ENCODE measurements at regions not wholly inside any gene's neighbourhood (a gene's known extent, or its start where the extent isn't known, plus 50 kb on each side); places are given as distances from the start of the nearest gene placed in this dataset.

GRCh38 chr3:44077267-44077666 is 164.4 kb upstream of the TOPAZ1 start:
- TF ChIP-seq EZH2 (IDR thresholded peaks at IDR 0.05; ENCODE audit: borderline replicate concordance, low read length) (no peak), CTCF (IDR thresholded peaks at IDR 0.05; ENCODE audit: low read length) (0 out of 2 replicates have a peak, but pooled peaks have one; percentile 8)
- Histone ChIP-seq H3K27me3 (ENCODE audit: insufficient read depth, low read length) (no peaks in the 10 kb centered on the region), H3F3A (ENCODE audit: insufficient read depth, low read length) (no peaks in the 10 kb centered on the region), H4K20me1 (ENCODE audit: insufficient read depth, low read length) (no peaks in the 10 kb centered on the region), H3K9ac (ENCODE audit: low read length) (no peak overlapping the region), H3K9me3 (ENCODE audit: low read length) (no peaks in the 10 kb centered on the region), H3K4me3 (ENCODE audit: low read depth, low read length, poor library complexity, severe bottlenecking) (no peak overlapping the region), H3K4me1 (ENCODE audit: insufficient read depth, low read length, severe bottlenecking) (no peaks in the 10 kb centered on the region), H3K9me2 (ENCODE audit: low read depth, low read length) (no peaks in the 10 kb centered on the region), H3K27ac (ENCODE audit: low read depth, low read length, poor library complexity, severe bottlenecking) (no peak overlapping the region), H3K4me2 (ENCODE audit: low read length) (no peak overlapping the region), H3K79me2 (ENCODE audit: insufficient read depth, low read length) (no peaks in the 10 kb centered on the region), H2AFZ (ENCODE audit: low read length) (no peak overlapping the region), H3K36me3 (ENCODE audit: insufficient read depth, low read length) (no peaks in the 10 kb centered on the region)

GRCh38 chr3:44078863-44079262 is 162.8 kb upstream of the TOPAZ1 start:
- H3F3A ChIP-seq (ENCODE audit: insufficient read depth, low read length), result no peaks in the 10 kb centered on the region
- TF ChIP-seq EZH2 (IDR thresholded peaks at IDR 0.05; ENCODE audit: borderline replicate concordance, low read length), result no peak
- TF ChIP-seq CTCF (IDR thresholded peaks at IDR 0.05; ENCODE audit: low read length), result no peak
- no peaks in the 10 kb centered on the region for H3K36me3 ChIP-seq (ENCODE audit: insufficient read depth, low read length)
- H2AFZ ChIP-seq (ENCODE audit: low read length), result no peak overlapping the region
- no peaks in the 10 kb centered on the region for H3K9me2 ChIP-seq (ENCODE audit: low read depth, low read length)
- H3K9me3 ChIP-seq (ENCODE audit: low read length), result no peaks in the 10 kb centered on the region
- no peaks in the 10 kb centered on the region for H3K4me1 ChIP-seq (ENCODE audit: insufficient read depth, low read length, severe bottlenecking)
- no peak overlapping the region for H3K9ac ChIP-seq (ENCODE audit: low read length)
- no peaks in the 10 kb centered on the region for H3K27me3 ChIP-seq (ENCODE audit: insufficient read depth, low read length)
- H3K4me3 ChIP-seq (ENCODE audit: low read depth, low read length, poor library complexity, severe bottlenecking), result no peak overlapping the region
- no peaks in the 10 kb centered on the region for H4K20me1 ChIP-seq (ENCODE audit: insufficient read depth, low read length)
- no peak overlapping the region for H3K27ac ChIP-seq (ENCODE audit: low read depth, low read length, poor library complexity, severe bottlenecking)
- H3K79me2 ChIP-seq (ENCODE audit: insufficient read depth, low read length), result no peaks in the 10 kb centered on the region
- no peak overlapping the region for H3K4me2 ChIP-seq (ENCODE audit: low read length)

GRCh38 chr3:44079916-44080315 is 161.8 kb upstream of the TOPAZ1 start:
- Histone ChIP-seq H3K9ac (ENCODE audit: low read length) (no peak overlapping the region), H2AFZ (ENCODE audit: low read length) (no peak overlapping the region), H3K36me3 (ENCODE audit: insufficient read depth, low read length) (no peaks in the 10 kb centered on the region), H3K27me3 (ENCODE audit: insufficient read depth, low read length) (no peaks in the 10 kb centered on the region), H3K4me1 (ENCODE audit: insufficient read depth, low read length, severe bottlenecking) (no peaks in the 10 kb centered on the region), H3K9me3 (ENCODE audit: low read length) (no peaks in the 10 kb centered on the region), H3K9me2 (ENCODE audit: low read depth, low read length) (no peaks in the 10 kb centered on the region), H3F3A (ENCODE audit: insufficient read depth, low read length) (no peaks in the 10 kb centered on the region), H3K4me3 (ENCODE audit: low read depth, low read length, poor library complexity, severe bottlenecking) (no peak overlapping the region), H3K79me2 (ENCODE audit: insufficient read depth, low read length) (no peaks in the 10 kb centered on the region), H4K20me1 (ENCODE audit: insufficient read depth, low read length) (no peaks in the 10 kb centered on the region), H3K27ac (ENCODE audit: low read depth, low read length, poor library complexity, severe bottlenecking) (no peak overlapping the region), H3K4me2 (ENCODE audit: low read length) (no peak overlapping the region)
- no peak for TF ChIP-seq EZH2 (IDR thresholded peaks at IDR 0.05; ENCODE audit: borderline replicate concordance, low read length)
- TF ChIP-seq CTCF (IDR thresholded peaks at IDR 0.05; ENCODE audit: low read length), result no peak
